Psoas muscle (tissue), 7 donors: ENCODE measurements at regions not wholly inside any gene's neighbourhood (a gene's known extent, or its start where the extent isn't known, plus 50 kb on each side); places are given as distances from the start of the nearest gene placed in this dataset.
"Not testable (repeated sequence)": the region's sequence is repeated elsewhere in the genome, so short reads cannot be mapped to it uniquely, and the experiment has no call there.

Experiments
- ATAC-seq, 4 donors: fragments of 200-7000 bp; cut with Tn5 transposase; one replicate each; pipeline ENCODE4 v1.9.1; 2020; ENCODE audit warnings: moderate library complexity in 3 of 4, mild to moderate bottlenecking in 2 of 4
- DNase-seq, 2 donors: peaks; one replicate each; pipeline ENCODE4 v3.0.0-alpha.2; 2020
- H3K27ac ChIP-seq: fragments of 200-600 bp; one replicate; pipeline ENCODE4 v1.8.0; 2022
- H3K27me3 ChIP-seq, 3 donors: fragments of 200-600 bp in 1 of 3; one replicate each; pipeline versions ENCODE4 v1.6.1 to v1.8.0; 2013 to 2022; ENCODE audit warnings: low read length in 2 of 3, mild to moderate bottlenecking in 2 of 3, moderate library complexity in 1 of 3; ENCODE audit not compliant: insufficient read depth in 3 of 3
- H3K36me3 ChIP-seq, 2 donors: fragments of 200-600 bp in 1 of 2; one replicate each; pipeline versions ENCODE4 v1.6.1 to v1.8.0; 2013 to 2022; ENCODE audit warnings: low read depth in 1 of 2, mild to moderate bottlenecking in 1 of 2, moderate library complexity in 1 of 2; ENCODE audit not compliant: insufficient read depth in 1 of 2
- H3K4me1 ChIP-seq: fragments of 200-600 bp; one replicate; pipeline ENCODE4 v1.8.0; 2022
- H3K4me3 ChIP-seq: fragments of 200-600 bp; one replicate; pipeline ENCODE4 v1.8.0; 2022; ENCODE audit warnings: mild to moderate bottlenecking
- H3K9me3 ChIP-seq: fragments of 200-600 bp; one replicate; pipeline ENCODE4 v1.8.0; 2022
- WGBS, 3 donors: extraction: QIAGEN DNeasy Blood & Tissue Kit; methylation state at CpG; one replicate each; pipeline versions ENCODE4 v1.1.6 to v1.1.7; 2013; 5-methylcytosine and 5-hydroxymethylcytosine counted together
- intact Hi-C, 2 donors: fragments of 100-400 bp; cut with DNase I; formaldehyde crosslinking; loops; one replicate each; pipeline versions ENCODE4 v1.11.0 to v1.14.2; 2022
- TF ChIP-seq, protein P1 (sequence below): fragments of 200-600 bp; IDR thresholded peaks from one replicate; pipeline ENCODE4 v1.8.0; 2022; ENCODE audit warnings: antibody characterized with exemption
- donor health status: healthy with polysubstance abuse.
- donor health status: DM: no; HTN: no; CAD: no; lungs with moderate emphysema.
- donor health status: Bipolar disorder and iron deficiency.
- donor health status: healthy.
- donor health status: DM: yes; HTN: yes; CAD: no.
- donor health status: DM: no; HTN: no; CAD: no.
- donor health status: DM: yes; HTN: yes; CAD: no.

GRCh38 chr10:130515670-130516069 lies 379.5 kb downstream of the GLRX3 start:
- H3K4me3 ChIP-seq: no peak overlapping the region
- H3K27me3 ChIP-seq: peaks cover 0 to 14% (median 0%) of the 10 kb centered on the region in 3 donors
- no peaks in the 10 kb centered on the region for H3K9me3 ChIP-seq
- TF ChIP-seq, protein P1, sequence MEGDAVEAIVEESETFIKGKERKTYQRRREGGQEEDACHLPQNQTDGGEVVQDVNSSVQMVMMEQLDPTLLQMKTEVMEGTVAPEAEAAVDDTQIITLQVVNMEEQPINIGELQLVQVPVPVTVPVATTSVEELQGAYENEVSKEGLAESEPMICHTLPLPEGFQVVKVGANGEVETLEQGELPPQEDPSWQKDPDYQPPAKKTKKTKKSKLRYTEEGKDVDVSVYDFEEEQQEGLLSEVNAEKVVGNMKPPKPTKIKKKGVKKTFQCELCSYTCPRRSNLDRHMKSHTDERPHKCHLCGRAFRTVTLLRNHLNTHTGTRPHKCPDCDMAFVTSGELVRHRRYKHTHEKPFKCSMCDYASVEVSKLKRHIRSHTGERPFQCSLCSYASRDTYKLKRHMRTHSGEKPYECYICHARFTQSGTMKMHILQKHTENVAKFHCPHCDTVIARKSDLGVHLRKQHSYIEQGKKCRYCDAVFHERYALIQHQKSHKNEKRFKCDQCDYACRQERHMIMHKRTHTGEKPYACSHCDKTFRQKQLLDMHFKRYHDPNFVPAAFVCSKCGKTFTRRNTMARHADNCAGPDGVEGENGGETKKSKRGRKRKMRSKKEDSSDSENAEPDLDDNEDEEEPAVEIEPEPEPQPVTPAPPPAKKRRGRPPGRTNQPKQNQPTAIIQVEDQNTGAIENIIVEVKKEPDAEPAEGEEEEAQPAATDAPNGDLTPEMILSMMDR: no peak
- H3K36me3 ChIP-seq: no peaks in the 10 kb centered on the region
- H3K4me1 ChIP-seq: no peaks in the 10 kb centered on the region
- no peak overlapping the region for H3K27ac ChIP-seq
- ATAC-seq: no peak
- intact Hi-C loops: no loop called here
- WGBS, 3 donors: 80 to 86% (median 82%) methylated on average over 6 of the region's 6 CpGs
- no peak for DNase-seq

- H3K36me3 ChIP-seq: no peaks in the 10 kb centered on the region
- ATAC-seq: no peak
- no peak overlapping the region for H3K27ac ChIP-seq
- H3K9me3 ChIP-seq: no peaks in the 10 kb centered on the region
- peaks cover 0 to 14% (median 0%) of the 10 kb centered on the region in 3 donors for H3K27me3 ChIP-seq
- intact Hi-C loops: no loop called here
- TF ChIP-seq, protein P1: no peak
- no peaks in the 10 kb centered on the region for H3K4me1 ChIP-seq
- no peak for DNase-seq
- no peak overlapping the region for H3K4me3 ChIP-seq
- whole genome bisulfite sequencing, 3 donors: 72 to 79% (median 76%) methylated on average over 4 of the region's 4 CpGs
Measured at GRCh38 chr10:130516141-130516735, 380.0 kb downstream of the GLRX3 start.

DNA sequence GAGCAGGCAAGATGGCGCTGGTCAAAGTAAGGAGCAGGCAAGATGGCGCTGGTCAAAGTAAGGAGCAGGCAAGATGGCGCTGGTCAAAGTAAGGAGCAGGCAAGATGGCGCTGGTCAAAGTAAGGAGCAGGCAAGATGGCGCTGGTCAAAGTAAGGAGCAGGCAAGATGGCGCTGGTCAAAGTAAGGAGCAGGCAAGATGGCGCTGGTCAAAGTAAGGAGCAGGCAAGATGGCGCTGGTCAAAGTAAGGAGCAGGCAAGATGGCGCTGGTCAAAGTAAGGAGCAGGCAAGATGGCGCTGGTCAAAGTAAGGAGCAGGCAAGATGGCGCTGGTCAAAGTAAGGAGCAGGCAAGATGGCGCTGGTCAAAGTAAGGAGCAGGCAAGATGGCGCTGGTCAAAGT lies 382.7 kb downstream of the GLRX3 start:
- ATAC-seq, DNase-seq, H3K27ac ChIP-seq, intact Hi-C loops, H3K27me3 ChIP-seq, H3K36me3 ChIP-seq, H3K4me1 ChIP-seq, H3K4me3 ChIP-seq, H3K9me3 ChIP-seq: not testable (repeated sequence)
- WGBS, 3 donors: 97 to 100% (median 98%) methylated on average over 4 to 5 of the region's 13 CpGs

DNA sequence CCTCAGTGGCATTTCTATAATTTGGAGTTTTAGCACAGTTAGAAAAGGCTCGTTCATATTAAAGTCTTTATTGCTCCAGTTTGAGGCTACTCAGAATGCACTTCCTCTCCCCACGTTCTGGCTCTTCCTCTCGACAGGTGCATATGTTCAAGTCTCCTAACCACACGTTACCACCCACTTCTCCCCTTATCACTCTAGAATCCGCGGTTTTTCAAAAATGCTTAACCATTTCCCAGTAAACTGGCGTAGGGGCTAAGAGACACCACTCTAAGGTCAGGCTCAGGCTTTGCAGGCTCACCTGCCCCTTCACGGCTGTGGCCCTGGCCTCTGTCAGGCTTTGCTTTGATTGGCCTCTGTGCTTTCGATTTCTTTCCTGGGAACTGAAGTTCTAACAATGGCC lies 383.6 kb downstream of the GLRX3 start:
- no peaks in the 10 kb centered on the region for H3K9me3 ChIP-seq
- no peak overlapping the region for H3K4me3 ChIP-seq
- H3K36me3 ChIP-seq: no peaks in the 10 kb centered on the region
- 78 to 83% (median 80%) methylated on average over 9 of the region's 9 CpGs for WGBS, 3 donors
- no peak for DNase-seq
- no peaks in the 10 kb centered on the region for H3K27me3 ChIP-seq
- ATAC-seq: no peak
- no peak overlapping the region for H3K27ac ChIP-seq
- TF ChIP-seq, protein P1: no peak
- no peaks in the 10 kb centered on the region for H3K4me1 ChIP-seq
- intact Hi-C loops: no loop called here

DNA sequence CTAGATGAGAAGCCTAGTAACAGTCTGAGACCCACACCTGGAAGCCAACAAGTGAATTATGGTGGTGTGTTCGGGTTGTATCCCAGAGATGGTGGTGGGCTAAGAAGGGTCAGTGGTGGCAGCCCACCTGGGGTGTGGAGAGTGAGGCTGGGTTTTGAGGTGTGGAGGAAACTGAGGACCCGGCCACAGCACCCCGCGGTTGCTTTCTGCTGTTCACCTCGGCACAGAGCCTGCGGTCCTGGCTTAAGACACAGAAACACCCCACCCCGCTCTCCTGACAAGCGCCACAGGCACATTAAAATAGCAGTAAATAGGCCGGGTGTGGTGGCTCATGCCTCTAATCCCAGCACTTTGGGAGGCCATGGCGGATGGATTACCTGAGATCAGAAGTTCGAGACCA lies 395.1 kb downstream of the GLRX3 start:
- WGBS, 3 donors: 86 to 90% (median 89%) methylated on average over 11 of the region's 11 CpGs
- no peaks in the 10 kb centered on the region for H3K4me1 ChIP-seq
- intact Hi-C loops: no loop called here
- H3K36me3 ChIP-seq: no peaks in the 10 kb centered on the region
- TF ChIP-seq, protein P1: no peak
- no peak overlapping the region for H3K4me3 ChIP-seq
- H3K27ac ChIP-seq: no peak overlapping the region
- ATAC-seq: no peak
- no peak for DNase-seq
- H3K9me3 ChIP-seq: no peaks in the 10 kb centered on the region
- H3K27me3 ChIP-seq: no peaks in the 10 kb centered on the region
